HG03064 (cell line): ENCODE measurements at regions not wholly inside any gene's neighbourhood (a gene's known extent, or its start where the extent isn't known, plus 50 kb on each side); places are given as distances from the start of the nearest gene placed in this dataset.
"Not testable (repeated sequence)": the region's sequence is repeated elsewhere in the genome, so short reads cannot be mapped to it uniquely, and the experiment has no call there.

Experiments
- ATAC-seq: cut with Tn5 transposase; IDR thresholded peaks from one replicate; pipeline ENCODE4 v1.9.1; 2021; ENCODE audit warnings: low read depth; ENCODE audit not compliant: unreplicated experiment

DNA sequence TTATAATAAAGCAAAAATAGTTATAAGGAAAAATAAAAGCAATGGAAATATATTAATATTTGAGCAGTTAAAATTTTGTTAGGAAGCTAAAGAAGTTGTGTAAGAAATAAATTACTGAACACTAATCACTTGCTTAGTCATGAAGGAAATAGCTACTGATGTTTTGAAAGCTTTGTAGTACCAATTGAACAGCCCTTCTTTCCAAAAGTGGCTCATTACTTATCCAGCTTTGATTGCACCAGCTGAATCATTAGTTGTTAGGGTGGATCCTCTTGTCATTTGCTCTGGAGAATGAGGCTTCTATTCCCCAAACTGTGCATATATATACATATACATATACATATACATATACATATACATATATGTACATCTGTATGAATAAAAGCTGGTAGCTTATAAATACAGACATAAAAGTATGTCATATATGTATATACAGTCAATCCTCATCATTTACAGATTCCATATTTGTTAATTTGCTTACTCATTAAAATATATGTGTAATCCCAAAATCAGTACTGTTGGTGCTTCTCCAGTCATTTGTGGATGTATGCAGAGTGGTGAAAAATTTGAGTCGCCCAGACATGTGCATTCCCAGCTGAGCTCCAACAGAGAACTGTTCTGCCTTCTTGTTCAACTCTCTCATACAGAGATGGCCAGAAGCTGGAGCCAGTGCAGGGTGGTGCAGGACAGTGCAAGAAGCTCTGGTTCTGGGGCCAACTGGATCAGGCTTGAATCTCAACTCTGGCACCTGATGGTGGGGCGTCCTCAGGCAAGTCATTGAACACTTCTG lies 214.1 kb downstream of the RPAP3 start:
- ATAC-seq, result no peak

DNA sequence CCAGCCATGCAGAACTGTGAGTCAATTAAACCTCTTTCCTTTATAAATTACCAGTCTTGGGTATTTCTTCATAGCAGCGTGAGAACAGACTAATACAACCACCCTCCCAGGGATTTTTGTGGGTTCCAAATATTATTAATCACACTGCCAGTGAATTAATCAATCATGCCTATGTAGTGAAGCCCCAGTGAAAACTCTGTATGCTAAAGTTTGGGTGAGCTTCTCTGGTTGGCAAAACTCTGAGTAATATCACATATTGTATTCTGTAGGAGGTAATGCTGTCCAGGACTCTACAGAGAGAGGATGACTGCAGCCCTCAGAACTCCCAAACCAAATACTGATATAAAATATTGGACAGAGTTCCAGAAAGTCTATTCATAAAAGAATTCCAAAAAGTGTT lies 216.9 kb downstream of the RPAP3 start:
- ATAC-seq, result no peak

GRCh38 chr12:47481041-47481440 lies 224.8 kb downstream of the RPAP3 start:
- no peak for ATAC-seq

DNA sequence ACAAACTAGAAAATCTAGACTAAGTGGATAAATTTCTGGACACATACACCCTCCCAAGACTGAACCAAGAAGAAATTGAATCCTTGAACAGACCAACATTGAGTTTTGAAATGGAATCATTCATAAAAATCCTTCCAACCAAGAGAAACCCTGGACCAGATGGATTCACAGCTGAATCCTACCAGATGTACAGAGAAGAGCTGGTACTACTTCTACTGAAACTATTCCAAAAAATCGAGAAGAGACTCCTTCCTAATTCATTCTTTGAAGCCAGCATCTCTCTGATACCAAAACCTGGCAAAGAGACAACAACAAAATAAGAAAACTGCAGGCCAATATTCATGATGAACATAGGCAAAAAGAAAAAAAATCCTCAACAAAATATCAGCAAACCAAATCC lies 227.4 kb downstream of the RPAP3 start:
- no peak for ATAC-seq

DNA sequence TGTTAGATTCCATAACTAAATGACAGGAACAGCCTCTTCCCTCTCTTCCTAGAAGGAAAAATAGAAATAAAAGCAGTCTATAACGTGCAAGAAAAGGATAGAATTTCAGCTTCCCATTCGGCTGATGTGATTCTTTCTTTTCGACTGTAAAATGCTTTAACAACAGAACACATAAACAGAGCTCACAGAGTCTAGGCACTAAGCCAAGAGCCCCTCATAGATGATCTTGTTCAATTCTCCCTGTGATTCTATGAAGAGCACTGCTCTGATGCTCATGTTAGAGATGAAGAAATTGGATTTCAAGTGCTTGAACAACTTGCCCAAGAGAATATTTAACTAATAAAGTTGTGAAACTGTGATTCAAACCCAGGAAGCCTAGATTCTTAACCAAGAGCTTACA lies 232.7 kb downstream of the RPAP3 start:
- no peak for ATAC-seq

- not testable (repeated sequence) for ATAC-seq
Observed at GRCh38 chr12:47470349-47470748, 235.5 kb downstream of the RPAP3 start.

DNA sequence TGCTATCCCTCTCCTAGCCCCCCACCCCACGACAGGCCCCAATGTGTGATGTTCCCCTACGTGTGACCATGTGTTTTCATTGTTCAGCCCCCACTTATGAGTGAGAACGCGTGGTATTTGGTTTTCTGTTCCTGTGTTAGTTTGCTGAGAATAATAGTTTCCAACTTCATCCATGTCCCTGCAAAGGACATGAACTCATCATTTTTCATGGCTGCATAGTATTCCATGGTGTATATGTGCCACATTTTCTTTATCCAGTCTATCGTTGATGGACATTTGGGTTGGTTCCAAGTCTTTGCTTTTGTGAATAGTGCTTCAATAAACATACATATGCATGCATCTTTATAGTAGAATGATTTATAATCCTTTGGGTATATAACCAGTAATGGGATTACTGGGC lies 241.9 kb downstream of the RPAP3 start:
- not testable (repeated sequence) for ATAC-seq

DNA sequence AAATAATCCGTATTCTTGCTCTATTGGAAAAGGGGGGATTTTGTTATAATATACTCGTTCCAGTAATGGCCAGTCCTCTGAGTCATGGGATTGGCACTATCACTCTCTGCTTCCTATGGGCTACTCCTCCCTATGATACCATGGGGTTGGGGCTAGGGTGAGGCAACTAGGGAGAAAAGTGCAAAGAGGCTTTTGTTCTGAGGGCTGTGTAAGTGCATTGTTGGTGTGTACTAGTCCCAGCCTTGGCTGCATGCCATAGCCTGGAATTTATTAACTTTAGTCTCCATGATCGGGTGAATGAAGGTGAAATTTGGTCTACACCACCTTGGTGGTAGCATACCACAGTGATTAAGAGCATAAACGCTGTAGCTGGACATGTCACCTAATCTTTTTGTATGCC lies 247.6 kb downstream of the RPAP3 start:
- ATAC-seq, result no peak

GRCh38 chr12:47449797-47450196 lies 256.0 kb downstream of the RPAP3 start:
- ATAC-seq, result no peak

DNA sequence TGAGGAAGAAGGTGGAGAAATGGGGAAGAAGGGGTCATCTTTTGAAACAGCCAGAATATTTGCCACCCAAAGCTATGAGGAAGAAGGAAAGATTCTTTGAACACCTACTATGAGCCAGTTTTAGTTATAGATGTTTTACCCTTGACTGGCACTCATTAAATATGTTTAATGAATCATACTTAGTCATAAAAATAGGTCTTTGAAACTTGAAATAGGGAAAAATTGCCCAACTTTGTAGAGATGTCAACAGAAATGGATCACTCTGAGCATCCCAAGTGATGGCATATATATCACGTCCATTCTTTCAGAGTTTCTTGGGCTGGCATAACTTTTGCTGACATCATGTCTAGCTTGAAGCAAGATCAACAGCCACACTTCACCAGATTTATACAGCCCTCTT lies 263.5 kb downstream of the RPAP3 start:
- no peak for ATAC-seq

GRCh38 chr12:47441490-47441889 lies 264.3 kb downstream of the RPAP3 start:
- ATAC-seq, result no peak

DNA sequence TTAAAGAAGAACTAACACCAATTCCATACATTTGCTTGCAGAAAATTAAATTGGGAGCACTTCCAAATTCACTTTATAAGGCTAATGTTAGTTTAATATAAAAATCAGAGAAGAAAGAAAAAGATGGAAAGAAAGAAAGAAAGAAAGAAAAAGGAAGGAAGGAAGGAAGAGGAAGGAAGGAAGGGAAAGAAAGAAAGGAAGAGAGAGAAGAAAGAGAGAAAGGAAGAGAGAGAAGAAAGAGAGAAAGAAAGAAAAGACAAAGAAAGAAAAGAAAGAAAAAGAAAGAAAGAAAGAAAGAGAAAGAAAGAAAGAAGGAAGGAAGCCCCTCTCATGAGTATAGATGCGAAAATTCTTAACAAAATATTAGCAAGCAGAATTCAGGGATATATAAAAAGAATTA lies 267.7 kb downstream of the RPAP3 start:
- ATAC-seq, result no peak

GRCh38 chr12:47437570-47437969 lies 268.3 kb downstream of the RPAP3 start:
- no peak for ATAC-seq

- ATAC-seq, result no peak
Observed at GRCh38 chr12:47433876-47434275, 272.0 kb downstream of the RPAP3 start.

DNA sequence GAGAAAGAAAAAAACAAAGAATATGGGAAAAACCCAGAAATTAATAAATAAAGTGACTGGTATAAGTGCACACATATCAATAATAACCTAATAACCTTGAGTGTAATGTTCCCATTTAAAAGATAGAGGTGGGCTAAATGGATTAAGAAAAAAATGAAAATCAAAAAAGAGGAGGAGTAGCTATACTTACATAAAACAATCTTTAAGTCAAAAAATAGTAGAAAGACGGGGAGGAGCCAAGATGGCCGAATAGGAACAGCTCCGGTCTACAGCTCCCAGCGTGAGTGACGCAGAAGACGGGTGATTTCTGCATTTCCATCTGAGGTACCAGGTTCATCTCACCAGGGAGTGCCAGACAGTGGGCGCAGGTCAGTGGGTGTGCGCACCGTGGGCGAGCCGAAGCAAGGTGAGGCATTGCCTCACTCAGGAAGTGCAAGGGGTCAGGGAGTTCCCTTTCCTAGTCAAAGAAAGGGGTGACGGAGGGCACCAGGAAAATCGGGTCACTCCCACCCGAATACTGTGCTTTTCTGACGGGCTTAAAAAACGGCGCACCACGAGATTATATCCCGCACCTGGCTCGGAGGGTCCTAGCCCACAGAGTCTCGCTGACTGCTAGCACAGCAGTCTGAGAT lies 279.0 kb downstream of the RPAP3 start:
- ATAC-seq, result not testable (repeated sequence)

GRCh38 chr12:47422611-47423010 lies 283.2 kb downstream of the RPAP3 start:
- no peak for ATAC-seq

GRCh38 chr12:47419497-47419896 lies 286.3 kb downstream of the RPAP3 start:
- no peak for ATAC-seq

- ATAC-seq, result no peak
Observed at GRCh38 chr12:47417955-47418354, 287.9 kb downstream of the RPAP3 start.

DNA sequence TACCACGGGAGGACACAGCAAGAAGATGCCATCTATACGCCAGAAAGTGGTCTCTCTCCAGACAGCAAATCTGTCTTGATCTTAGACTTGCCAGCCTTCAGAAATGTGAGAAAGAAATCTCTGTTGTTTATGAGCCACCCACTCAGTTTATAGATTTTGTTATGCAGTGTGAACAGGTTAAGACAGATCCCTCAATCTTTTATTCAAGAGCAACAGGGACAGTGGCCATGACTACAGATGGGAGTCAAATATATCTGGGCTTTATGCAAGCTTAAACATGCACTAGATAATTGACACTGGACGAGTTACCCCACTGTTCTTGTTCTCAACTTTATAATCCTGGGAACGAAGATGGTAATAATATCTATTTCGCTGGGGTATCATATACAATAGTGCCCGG lies 288.7 kb downstream of the RPAP3 start:
- ATAC-seq, result no peak

GRCh38 chr12:47415054-47415453 lies 290.8 kb downstream of the RPAP3 start:
- ATAC-seq, result no peak

DNA sequence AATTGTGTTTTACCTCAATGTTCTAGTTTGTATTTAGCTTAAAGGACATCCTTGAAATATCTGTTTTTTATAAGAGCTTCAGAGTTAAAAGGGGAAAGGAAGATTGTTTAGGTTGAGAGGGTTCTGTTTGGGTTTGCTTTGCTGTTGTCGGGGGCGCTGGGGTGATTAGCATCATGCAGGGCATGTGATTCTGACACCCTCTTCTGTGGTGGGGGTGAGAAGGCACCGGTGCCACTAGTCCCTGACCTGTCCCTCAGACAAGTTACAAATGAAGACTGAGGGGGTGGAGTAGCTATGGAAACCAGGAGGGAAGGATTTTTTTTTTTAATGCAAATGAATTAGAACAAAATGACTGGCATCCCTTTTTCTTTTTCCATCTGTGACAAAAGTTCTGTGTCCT lies 291.3 kb downstream of the RPAP3 start:
- ATAC-seq, result no peak

GRCh38 chr12:47413806-47414205 lies 292.0 kb downstream of the RPAP3 start:
- no peak for ATAC-seq
